Brain microvascular endothelial cell (primary cell): ENCODE measurements at regions not wholly inside any gene's neighbourhood (a gene's known extent, or its start where the extent isn't known, plus 50 kb on each side); places are given as distances from the start of the nearest gene placed in this dataset.
"Not testable (repeated sequence)": the region's sequence is repeated elsewhere in the genome, so short reads cannot be mapped to it uniquely, and the experiment has no call there.

ENCODE experiments used
- DNase-seq: peaks from one replicate; pipeline ENCODE4 v3.0.0-alpha.2; 2020
- H3K27ac ChIP-seq: fragments of 250-450 bp; sonication (Bioruptor Pico); 2 replicates; pipeline ENCODE4 v1.5.1; 2020; ENCODE audit warnings: mild to moderate bottlenecking, moderate library complexity
- H3K27me3 ChIP-seq: fragments of 250-450 bp; sonication (Bioruptor Pico); replicated peaks from 2 replicates; pipeline ENCODE4 v1.5.1; 2020; ENCODE audit warnings: mild to moderate bottlenecking
- H3K36me3 ChIP-seq: fragments of 250-450 bp; sonication (Bioruptor Pico); replicated peaks from 2 replicates; pipeline ENCODE4 v1.5.1; 2020; ENCODE audit warnings: mild to moderate bottlenecking
- H3K4me3 ChIP-seq: 2 replicates; pipeline ENCODE4 v1.5.1; 2011; ENCODE audit warnings: low read depth, mild to moderate bottlenecking, control low read depth, low read length, moderate library complexity
- CTCF ChIP-seq: IDR thresholded peaks from 2 replicates; pipeline ENCODE4 v1.5.1; 2011; ENCODE audit warnings: low read depth, mild to moderate bottlenecking, moderate library complexity, low read length, control low read depth, inconsistent platforms; ENCODE audit errors: missing control alignments
- in situ Hi-C: cut with HindIII; loops from 2 replicates; pipeline ENCODE4 v1.10.0; 2017; ENCODE audit warnings: low sequenced_read_pairs, low pct_ligation_motif_present

- in situ Hi-C loops, H3K27ac ChIP-seq, DNase-seq, H3K4me3 ChIP-seq, H3K36me3 ChIP-seq, H3K27me3 ChIP-seq: not testable (repeated sequence)
Measured at GRCh38 chr2:132068407-132068806, 93.3 kb downstream of the ANKRD30BL start.

DNA sequence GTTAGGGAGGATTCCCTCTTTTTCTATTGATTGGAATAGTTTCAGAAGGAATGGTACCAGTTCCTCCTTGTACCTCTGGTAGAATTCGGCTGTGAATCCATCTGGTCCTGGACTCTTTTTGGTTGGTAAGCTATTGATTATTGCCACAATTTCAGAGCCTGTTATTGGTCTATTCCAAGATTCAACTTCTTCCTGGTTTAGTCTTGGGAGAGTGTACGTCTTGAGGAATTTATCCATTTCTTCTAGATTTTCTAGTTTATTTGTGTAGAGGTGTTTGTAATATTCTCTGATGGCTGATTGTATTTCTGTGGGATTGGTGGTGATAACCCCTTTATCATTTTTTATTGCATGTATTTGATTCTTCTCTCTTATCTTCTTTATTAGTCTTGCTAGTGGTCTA lies 96.4 kb downstream of the ANKRD30BL start:
- H3K27me3 ChIP-seq, in situ Hi-C loops, DNase-seq, H3K36me3 ChIP-seq, H3K4me3 ChIP-seq, H3K27ac ChIP-seq: not testable (repeated sequence)

DNA sequence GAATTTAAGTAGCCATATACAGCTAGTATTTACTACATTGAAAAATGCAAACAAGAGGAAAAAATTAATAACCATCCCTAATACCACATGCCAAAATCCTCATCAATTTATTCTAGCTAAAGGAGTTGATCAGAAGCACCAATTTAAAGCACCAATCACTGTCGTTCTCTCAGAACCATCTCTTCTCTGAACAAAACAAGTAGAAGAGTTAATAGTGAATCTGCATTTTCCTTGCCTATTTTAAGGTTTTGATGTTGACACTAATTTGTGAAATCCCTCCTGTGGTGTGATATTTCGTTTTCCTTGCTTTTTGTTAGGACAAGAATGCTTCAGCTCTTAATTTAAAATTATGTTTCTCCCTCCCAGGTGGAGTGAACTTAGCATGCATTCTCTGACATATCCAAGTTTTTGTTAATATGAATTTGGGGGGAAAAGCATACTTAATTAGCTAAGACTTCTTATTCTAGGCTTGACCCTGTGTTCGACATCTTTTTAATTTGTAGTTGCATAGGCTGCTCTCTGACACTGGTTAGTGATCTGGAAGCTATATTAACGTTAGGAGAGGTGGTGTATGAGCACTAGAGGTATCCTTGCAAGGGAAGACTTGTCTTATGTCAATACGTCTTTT lies 122.0 kb downstream of the ANKRD30BL start:
- in situ Hi-C loops, H3K27me3 ChIP-seq, H3K4me3 ChIP-seq, H3K27ac ChIP-seq, H3K36me3 ChIP-seq, DNase-seq: not testable (repeated sequence)

GRCh38 chr2:132038883-132039235 lies 122.9 kb downstream of the ANKRD30BL start:
- H3K4me3 ChIP-seq = peak overlapping the region; percentile 45
- H3K36me3 ChIP-seq, DNase-seq, H3K27me3 ChIP-seq, in situ Hi-C loops, H3K27ac ChIP-seq: not testable (repeated sequence)

DNA sequence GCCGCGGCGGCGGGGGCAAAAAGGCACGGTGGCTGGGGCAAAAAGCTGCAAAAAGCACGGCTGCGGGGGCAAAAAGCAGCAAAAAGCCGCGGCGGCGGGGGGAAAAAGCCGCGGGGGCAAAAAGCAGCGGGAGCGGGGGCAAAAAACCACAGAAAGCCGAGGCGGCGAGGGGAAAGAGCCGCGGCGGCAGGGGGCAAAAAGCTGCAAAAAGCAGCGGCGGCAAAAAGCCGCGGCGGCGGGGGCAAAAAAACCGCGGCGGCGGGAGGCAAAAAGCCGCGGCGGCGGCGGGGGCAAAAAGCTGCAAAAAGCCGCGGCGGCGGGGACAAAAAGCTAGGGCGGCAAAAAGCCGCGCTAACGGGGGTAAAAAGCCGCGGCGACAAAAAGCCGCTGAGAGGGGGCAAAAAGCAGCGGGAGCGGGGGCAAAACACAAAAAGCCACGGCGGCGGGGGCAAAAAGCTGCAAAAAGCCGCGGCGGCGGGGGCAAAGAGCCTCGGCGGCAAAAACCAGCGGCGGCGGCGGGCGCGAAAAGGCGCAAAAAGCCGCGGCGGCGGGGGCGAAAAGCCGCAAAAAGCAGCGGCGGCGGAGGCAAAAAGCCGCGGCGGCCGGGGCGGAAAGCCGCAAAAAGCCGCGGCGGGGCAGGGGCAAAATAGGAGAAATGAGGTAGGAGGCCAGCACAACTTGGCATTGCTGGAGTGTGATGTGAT lies 123.4 kb downstream of the ANKRD30BL start:
- in situ Hi-C loops = no loop called here
- no peak for TF ChIP-seq CTCF
- no peak for DNase-seq
- Histone ChIP-seq H3K27ac (no peak overlapping the region), H3K27me3 (peaks cover 7% of the 10 kb centered on the region), H3K4me3 (peak overlapping the region; percentile 45), H3K36me3 (no peaks in the 10 kb centered on the region)

DNA sequence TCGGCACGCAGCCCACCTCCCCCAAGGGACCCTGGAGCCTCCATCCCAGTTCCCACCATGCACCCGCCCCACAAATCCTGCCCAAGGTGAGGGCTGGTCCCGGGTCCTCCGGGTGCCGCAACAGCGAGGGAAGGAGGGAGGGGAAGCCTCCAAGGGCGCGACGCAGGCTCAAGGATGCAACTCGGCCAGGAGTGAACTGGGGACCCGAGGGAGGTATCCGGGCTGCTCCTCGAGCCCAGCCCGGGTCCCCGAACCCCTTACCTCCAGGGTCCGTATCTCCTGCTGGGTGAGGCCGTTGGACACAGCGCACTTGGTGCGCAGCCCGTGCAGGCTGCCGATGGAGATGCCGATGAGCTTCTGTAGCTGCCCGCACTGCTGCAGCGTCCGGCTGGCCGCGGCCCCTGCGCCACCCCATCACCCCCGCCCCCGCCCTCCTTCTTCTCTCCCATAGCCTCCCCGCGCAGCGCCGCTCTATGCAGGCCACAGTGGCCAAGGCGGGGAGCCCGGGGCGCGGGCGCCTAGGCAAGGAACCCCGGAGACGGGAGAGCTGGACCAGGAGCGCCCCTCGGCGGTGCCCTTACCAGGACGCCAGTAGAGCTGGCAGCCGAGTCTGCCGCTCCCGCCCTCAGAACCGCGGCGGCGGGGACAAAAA lies 124.1 kb downstream of the ANKRD30BL start:
- no peak for DNase-seq
- Histone ChIP-seq H3K27me3 (peaks cover 7% of the 10 kb centered on the region), H3K36me3 (no peaks in the 10 kb centered on the region), H3K4me3 (peak overlapping the region; percentile 45), H3K27ac (no peak overlapping the region)
- in situ Hi-C loops = no loop called here
- no peak for TF ChIP-seq CTCF

- in situ Hi-C loops = no loop called here
- TF ChIP-seq CTCF = no peak
- Histone ChIP-seq H3K4me3 (no peak overlapping the region), H3K27ac (no peak overlapping the region), H3K36me3 (no peaks in the 10 kb centered on the region), H3K27me3 (peaks cover 7% of the 10 kb centered on the region)
- DNase-seq = no peak
Measured at GRCh38 chr2:132034646-132035045, 127.1 kb downstream of the ANKRD30BL start.

GRCh38 chr2:132033949-132034348 lies 127.8 kb downstream of the ANKRD30BL start:
- in situ Hi-C loops = no loop called here
- H3K27ac ChIP-seq = no peak overlapping the region
- TF ChIP-seq CTCF = no peak
- no peak for DNase-seq
- H3K27me3 ChIP-seq = peaks cover 7% of the 10 kb centered on the region
- H3K36me3 ChIP-seq = no peaks in the 10 kb centered on the region
- H3K4me3 ChIP-seq = no peak overlapping the region
